ENCODE measurements at regions not wholly inside any gene's neighbourhood (a gene's known extent, or its start where the extent isn't known, plus 50 kb on each side); places are given as distances from the start of the nearest gene placed in this dataset.
"Not testable (repeated sequence)": the region's sequence is repeated elsewhere in the genome, so short reads cannot be mapped to it uniquely, and the experiment has no call there.

DNA sequence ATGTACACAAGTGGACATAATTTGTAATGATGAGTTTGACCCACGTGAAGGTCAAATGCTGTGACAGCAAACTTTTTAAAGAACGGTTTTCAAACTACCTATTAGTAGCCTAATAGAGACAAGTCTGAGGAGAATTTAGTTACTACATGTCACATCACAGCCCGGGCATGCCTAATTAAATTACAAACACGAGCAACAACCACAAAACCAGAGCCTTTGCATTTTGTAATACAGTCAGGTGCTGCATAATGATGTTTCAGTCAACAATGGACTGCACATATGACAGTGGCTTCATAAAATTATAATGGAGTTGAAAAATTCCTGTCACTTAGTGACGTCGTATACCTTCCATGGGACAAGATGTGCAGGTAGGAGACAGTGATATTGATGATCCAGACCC lies 274.5 kb downstream of the DACT1 start:
- Mint-ChIP-seq H3K27me3 (no peaks in the 10 kb centered on the region), H3K36me3 (no peaks in the 10 kb centered on the region), H3K4me1 (ENCODE audit: low read depth) (no peaks in the 10 kb centered on the region), H3K27ac (no peak overlapping the region), H3K9me3 (ENCODE audit: low read depth) (no peaks in the 10 kb centered on the region), H3K4me3 (no peak overlapping the region)

- H3K27ac Mint-ChIP-seq = no peak overlapping the region
- H3K9me3 Mint-ChIP-seq (ENCODE audit: low read depth) = no peaks in the 10 kb centered on the region
- H3K4me3 Mint-ChIP-seq = no peak overlapping the region
- H3K36me3 Mint-ChIP-seq = no peaks in the 10 kb centered on the region
- H3K27me3 Mint-ChIP-seq = no peaks in the 10 kb centered on the region
- no peaks in the 10 kb centered on the region for H3K4me1 Mint-ChIP-seq (ENCODE audit: low read depth)
These were observed 275.2 kb downstream of the DACT1 start for GRCh38 chr14:58912799-58913432.

GRCh38 chr14:58914279-58914855 lies 274.1 kb upstream of the DAAM1 start:
- Mint-ChIP-seq H3K4me3 (no peak overlapping the region), H3K27me3 (no peaks in the 10 kb centered on the region), H3K27ac (no peak overlapping the region), H3K4me1 (ENCODE audit: low read depth) (no peaks in the 10 kb centered on the region), H3K36me3 (no peaks in the 10 kb centered on the region), H3K9me3 (ENCODE audit: low read depth) (no peaks in the 10 kb centered on the region)

- Mint-ChIP-seq H3K27ac (no peak overlapping the region), H3K4me1 (ENCODE audit: low read depth) (no peaks in the 10 kb centered on the region), H3K4me3 (no peak overlapping the region), H3K27me3 (no peaks in the 10 kb centered on the region), H3K36me3 (no peaks in the 10 kb centered on the region), H3K9me3 (ENCODE audit: low read depth) (no peaks in the 10 kb centered on the region)
These were observed 272.8 kb upstream of the DAAM1 start for GRCh38 chr14:58915646-58916045.

GRCh38 chr14:58918066-58918738 lies 270.3 kb upstream of the DAAM1 start:
- Mint-ChIP-seq H3K4me1 (ENCODE audit: low read depth) (no peaks in the 10 kb centered on the region), H3K27ac (no peak overlapping the region), H3K27me3 (no peaks in the 10 kb centered on the region), H3K36me3 (no peaks in the 10 kb centered on the region), H3K9me3 (ENCODE audit: low read depth) (no peaks in the 10 kb centered on the region), H3K4me3 (no peak overlapping the region)

DNA sequence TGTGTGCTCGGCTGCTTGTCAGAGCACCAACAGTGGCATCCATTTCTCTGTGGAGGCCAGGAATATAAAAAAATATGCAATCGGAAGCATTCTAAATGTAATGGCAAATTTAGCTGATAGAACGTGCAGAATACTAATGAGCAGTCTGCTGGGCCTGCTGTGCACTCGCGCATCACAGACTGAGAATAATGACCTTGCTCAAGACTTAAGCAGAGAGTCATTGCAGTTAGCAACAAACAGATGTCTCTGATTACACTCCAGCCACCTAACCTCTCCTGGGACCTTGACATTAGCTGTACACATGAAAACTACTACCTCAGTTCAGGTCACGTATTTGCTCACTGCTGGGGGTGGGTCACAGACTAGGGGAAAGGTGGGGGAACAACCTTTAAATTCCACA lies 269.2 kb upstream of the DAAM1 start:
- Mint-ChIP-seq H3K4me1 (ENCODE audit: low read depth) (no peaks in the 10 kb centered on the region), H3K36me3 (no peaks in the 10 kb centered on the region), H3K4me3 (no peak overlapping the region), H3K27ac (no peak overlapping the region), H3K27me3 (no peaks in the 10 kb centered on the region), H3K9me3 (ENCODE audit: low read depth) (no peaks in the 10 kb centered on the region)

GRCh38 chr14:58920230-58920629 lies 268.2 kb upstream of the DAAM1 start:
- H3K4me1 Mint-ChIP-seq (ENCODE audit: low read depth) = no peaks in the 10 kb centered on the region
- H3K27ac Mint-ChIP-seq = no peak overlapping the region
- no peaks in the 10 kb centered on the region for H3K36me3 Mint-ChIP-seq
- H3K4me3 Mint-ChIP-seq = no peak overlapping the region
- H3K27me3 Mint-ChIP-seq = no peaks in the 10 kb centered on the region
- no peaks in the 10 kb centered on the region for H3K9me3 Mint-ChIP-seq (ENCODE audit: low read depth)

DNA sequence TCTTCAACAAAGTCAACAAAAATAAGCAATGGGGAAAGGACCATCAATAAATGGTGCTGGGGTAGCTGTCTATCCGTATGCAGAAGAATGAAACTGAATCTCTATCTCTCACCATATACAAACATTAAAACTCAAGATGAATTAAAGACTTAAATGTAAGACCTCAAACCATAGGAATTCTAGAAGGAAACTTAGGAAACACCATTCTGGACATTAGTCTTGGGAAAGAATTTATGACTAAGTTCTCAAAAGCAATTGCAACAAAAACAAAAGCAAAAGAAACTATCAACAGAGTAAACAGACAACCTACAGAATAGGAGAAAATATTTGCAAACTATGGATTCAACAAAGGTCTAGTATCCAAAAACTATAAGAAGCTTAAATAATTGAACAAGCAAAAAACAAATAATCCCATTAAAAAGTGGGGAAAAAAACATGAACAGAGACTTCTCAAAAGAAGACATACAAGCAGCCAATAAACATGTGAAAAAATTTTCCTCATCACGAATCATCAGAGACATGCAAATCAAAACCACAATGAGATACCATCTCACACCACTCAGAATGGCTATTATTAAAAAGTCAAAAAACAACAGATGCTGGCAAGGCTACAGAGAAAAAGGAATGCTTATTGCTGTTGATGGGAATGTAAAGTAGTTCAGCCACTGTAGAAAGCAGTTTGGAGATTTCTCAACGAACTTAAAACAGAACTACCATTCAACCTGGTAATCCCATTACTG lies 266.1 kb upstream of the DAAM1 start:
- H3K9me3 Mint-ChIP-seq (ENCODE audit: low read depth); H3K4me1 Mint-ChIP-seq (ENCODE audit: low read depth); H3K27ac Mint-ChIP-seq; H3K4me3 Mint-ChIP-seq; H3K27me3 Mint-ChIP-seq; H3K36me3 Mint-ChIP-seq: not testable (repeated sequence)

GRCh38 chr14:58923751-58924405 lies 264.6 kb upstream of the DAAM1 start:
- no peaks in the 10 kb centered on the region for H3K9me3 Mint-ChIP-seq (ENCODE audit: low read depth)
- H3K36me3 Mint-ChIP-seq = no peaks in the 10 kb centered on the region
- no peak overlapping the region for H3K27ac Mint-ChIP-seq
- no peaks in the 10 kb centered on the region for H3K4me1 Mint-ChIP-seq (ENCODE audit: low read depth)
- H3K27me3 Mint-ChIP-seq = peaks cover 2% of the 10 kb centered on the region
- no peak overlapping the region for H3K4me3 Mint-ChIP-seq

GRCh38 chr14:58941629-58942028 lies 246.8 kb upstream of the DAAM1 start:
- Mint-ChIP-seq H3K9me3 (ENCODE audit: low read depth) (peaks cover 4% of the 10 kb centered on the region), H3K27me3 (peaks cover 16% of the 10 kb centered on the region), H3K4me1 (ENCODE audit: low read depth) (no peaks in the 10 kb centered on the region), H3K27ac (no peak overlapping the region), H3K36me3 (no peaks in the 10 kb centered on the region), H3K4me3 (no peak overlapping the region)

- Mint-ChIP-seq H3K36me3 (no peaks in the 10 kb centered on the region), H3K4me3 (no peak overlapping the region), H3K27me3 (peaks cover 14% of the 10 kb centered on the region), H3K9me3 (ENCODE audit: low read depth) (no peaks in the 10 kb centered on the region), H3K4me1 (ENCODE audit: low read depth) (no peaks in the 10 kb centered on the region), H3K27ac (no peak overlapping the region)
These were observed 246.0 kb upstream of the DAAM1 start for GRCh38 chr14:58942516-58942915.

DNA sequence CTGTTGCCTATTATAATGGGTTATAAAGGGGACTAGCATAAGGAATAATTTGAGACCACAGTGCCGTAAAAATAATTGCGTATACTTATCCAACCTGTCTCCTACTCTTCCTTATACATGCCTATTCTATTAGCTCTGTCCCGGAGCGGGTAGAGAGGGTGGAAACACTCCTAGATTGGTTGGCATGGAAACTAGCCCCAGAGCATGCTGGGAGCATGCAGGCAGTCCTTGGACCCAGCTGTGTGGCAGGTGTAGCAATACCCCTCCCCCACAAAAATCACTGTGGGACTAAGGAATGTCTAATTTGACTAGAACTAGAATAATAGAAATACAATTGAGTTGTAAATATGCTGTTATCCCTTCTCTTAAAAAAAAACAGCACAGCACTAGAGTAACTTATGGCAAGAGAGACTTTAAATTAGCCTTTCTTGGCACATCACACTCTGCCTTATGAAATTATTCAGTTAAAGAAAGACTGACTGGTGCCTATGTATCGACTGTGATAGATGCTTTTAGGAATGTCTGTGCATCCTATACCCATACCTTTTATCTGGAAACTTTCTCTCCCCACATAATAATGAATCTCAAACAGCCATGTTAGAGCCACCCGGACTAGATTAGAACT lies 244.0 kb upstream of the DAAM1 start:
- Mint-ChIP-seq H3K4me3 (no peak overlapping the region), H3K27me3 (peaks cover 16% of the 10 kb centered on the region), H3K9me3 (ENCODE audit: low read depth) (no peaks in the 10 kb centered on the region), H3K36me3 (no peaks in the 10 kb centered on the region), H3K27ac (no peak overlapping the region), H3K4me1 (ENCODE audit: low read depth) (no peaks in the 10 kb centered on the region)

DNA sequence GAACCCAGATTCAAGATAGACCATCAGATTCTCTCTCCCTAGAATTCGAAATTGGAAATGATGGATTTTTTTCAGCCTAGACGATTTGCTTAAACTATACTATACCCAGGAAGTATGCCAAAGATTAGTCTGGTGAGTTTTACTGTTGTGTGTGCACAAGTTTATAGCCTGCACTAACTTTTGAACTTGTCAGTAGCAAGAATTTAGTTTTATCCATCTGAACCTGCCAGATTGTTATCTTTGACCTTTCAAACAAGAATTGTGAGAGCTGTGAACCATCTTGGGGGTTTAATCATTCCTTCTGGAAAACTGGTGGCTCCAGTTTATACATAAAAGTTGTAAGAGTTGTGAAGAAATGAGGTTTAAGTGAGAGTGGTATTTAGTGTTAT lies 243.5 kb upstream of the DAAM1 start:
- H3K4me1 Mint-ChIP-seq (ENCODE audit: low read depth) = no peaks in the 10 kb centered on the region
- no peaks in the 10 kb centered on the region for H3K9me3 Mint-ChIP-seq (ENCODE audit: low read depth)
- H3K4me3 Mint-ChIP-seq = no peak overlapping the region
- H3K27me3 Mint-ChIP-seq = peaks cover 16% of the 10 kb centered on the region
- H3K27ac Mint-ChIP-seq = no peak overlapping the region
- no peaks in the 10 kb centered on the region for H3K36me3 Mint-ChIP-seq

GRCh38 chr14:58946431-58946830 lies 242.0 kb upstream of the DAAM1 start:
- no peak overlapping the region for H3K27ac Mint-ChIP-seq
- H3K36me3 Mint-ChIP-seq = no peaks in the 10 kb centered on the region
- no peaks in the 10 kb centered on the region for H3K4me1 Mint-ChIP-seq (ENCODE audit: low read depth)
- H3K9me3 Mint-ChIP-seq (ENCODE audit: low read depth) = no peaks in the 10 kb centered on the region
- peaks cover 15% of the 10 kb centered on the region for H3K27me3 Mint-ChIP-seq
- H3K4me3 Mint-ChIP-seq = no peak overlapping the region
